Brain microvascular endothelial cell (primary cell): ENCODE measurements at regions not wholly inside any gene's neighbourhood (a gene's known extent, or its start where the extent isn't known, plus 50 kb on each side); places are given as distances from the start of the nearest gene placed in this dataset.

Experiments used
- DNase-seq: peaks from one replicate; pipeline ENCODE4 v3.0.0-alpha.2; 2020
- H3K27ac ChIP-seq: fragments of 250-450 bp; sonication (Bioruptor Pico); 2 replicates; pipeline ENCODE4 v1.5.1; 2020; ENCODE audit warnings: mild to moderate bottlenecking, moderate library complexity
- H3K27me3 ChIP-seq: fragments of 250-450 bp; sonication (Bioruptor Pico); replicated peaks from 2 replicates; pipeline ENCODE4 v1.5.1; 2020; ENCODE audit warnings: mild to moderate bottlenecking
- H3K36me3 ChIP-seq: fragments of 250-450 bp; sonication (Bioruptor Pico); replicated peaks from 2 replicates; pipeline ENCODE4 v1.5.1; 2020; ENCODE audit warnings: mild to moderate bottlenecking
- H3K4me3 ChIP-seq: 2 replicates; pipeline ENCODE4 v1.5.1; 2011; ENCODE audit warnings: low read depth, mild to moderate bottlenecking, control low read depth, low read length, moderate library complexity
- in situ Hi-C: cut with HindIII; loops from 2 replicates; pipeline ENCODE4 v1.10.0; 2017; ENCODE audit warnings: low sequenced_read_pairs, low pct_ligation_motif_present
- TF ChIP-seq, protein P1 (sequence below): IDR thresholded peaks from 2 replicates; pipeline ENCODE4 v1.5.1; 2011; ENCODE audit warnings: low read depth, mild to moderate bottlenecking, moderate library complexity, low read length, control low read depth, inconsistent platforms; ENCODE audit errors: missing control alignments

DNA sequence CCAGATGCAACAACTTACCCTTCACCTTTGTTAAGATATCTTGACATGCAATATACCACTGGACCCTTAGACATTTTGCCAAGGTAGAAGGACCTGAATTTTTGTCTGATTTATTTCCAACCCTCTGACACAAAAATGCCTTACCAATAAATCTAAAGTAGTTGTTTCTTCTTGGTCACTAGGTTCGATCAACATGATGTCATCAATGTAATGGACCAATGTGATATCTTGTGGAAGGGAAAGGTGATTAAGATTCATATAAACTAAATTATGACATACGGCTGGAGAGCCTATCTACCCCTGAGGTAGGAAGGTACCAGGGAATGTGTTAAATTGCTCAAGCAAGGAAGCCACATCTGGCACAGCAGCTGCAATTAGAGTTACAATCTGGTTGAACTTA is 67.7 kb upstream of the SERPINE2 start:
- H3K36me3 ChIP-seq = no peaks in the 10 kb centered on the region
- TF ChIP-seq, protein P1, sequence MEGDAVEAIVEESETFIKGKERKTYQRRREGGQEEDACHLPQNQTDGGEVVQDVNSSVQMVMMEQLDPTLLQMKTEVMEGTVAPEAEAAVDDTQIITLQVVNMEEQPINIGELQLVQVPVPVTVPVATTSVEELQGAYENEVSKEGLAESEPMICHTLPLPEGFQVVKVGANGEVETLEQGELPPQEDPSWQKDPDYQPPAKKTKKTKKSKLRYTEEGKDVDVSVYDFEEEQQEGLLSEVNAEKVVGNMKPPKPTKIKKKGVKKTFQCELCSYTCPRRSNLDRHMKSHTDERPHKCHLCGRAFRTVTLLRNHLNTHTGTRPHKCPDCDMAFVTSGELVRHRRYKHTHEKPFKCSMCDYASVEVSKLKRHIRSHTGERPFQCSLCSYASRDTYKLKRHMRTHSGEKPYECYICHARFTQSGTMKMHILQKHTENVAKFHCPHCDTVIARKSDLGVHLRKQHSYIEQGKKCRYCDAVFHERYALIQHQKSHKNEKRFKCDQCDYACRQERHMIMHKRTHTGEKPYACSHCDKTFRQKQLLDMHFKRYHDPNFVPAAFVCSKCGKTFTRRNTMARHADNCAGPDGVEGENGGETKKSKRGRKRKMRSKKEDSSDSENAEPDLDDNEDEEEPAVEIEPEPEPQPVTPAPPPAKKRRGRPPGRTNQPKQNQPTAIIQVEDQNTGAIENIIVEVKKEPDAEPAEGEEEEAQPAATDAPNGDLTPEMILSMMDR = no peak

DNA sequence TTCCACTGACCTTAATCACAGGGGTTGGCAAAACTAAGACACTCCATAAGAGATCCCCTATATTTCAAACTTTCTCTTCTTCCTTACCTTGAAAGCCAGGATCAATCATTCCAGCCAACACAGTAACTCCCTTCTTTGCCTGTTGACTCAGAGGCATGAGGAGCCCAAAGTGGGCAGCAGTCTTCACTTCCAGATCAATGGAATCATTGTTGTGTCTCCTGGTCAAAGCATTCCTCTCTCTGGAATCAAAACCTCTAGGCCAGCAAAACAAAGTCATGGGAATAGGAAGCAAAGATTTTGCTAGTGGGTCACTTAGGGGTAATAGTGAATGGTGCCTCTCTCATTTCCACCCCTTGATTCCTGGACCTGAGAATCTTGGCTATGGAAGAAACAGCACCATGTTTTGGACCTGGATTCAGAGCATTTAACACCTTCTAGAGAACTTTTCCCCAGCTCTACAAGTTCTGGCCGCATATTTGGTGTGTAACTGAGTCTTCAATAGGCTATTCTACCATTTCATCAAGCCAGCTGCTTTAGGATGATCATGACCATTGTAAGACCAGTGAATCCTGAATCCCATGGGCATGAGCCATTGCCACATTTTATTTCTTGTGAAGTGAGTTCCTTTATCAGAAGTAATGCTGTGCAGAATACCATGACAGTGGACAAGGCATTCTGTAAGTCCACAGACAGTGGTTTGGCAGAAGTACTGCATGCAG is 65.7 kb upstream of the SERPINE2 start:
- H3K36me3 ChIP-seq = no peaks in the 10 kb centered on the region
- no peaks in the 10 kb centered on the region for H3K27me3 ChIP-seq
- TF ChIP-seq, protein P1 = no peak
- no peak overlapping the region for H3K27ac ChIP-seq
- DNase-seq = no peak
- in situ Hi-C loops = no loop called here
- no peak overlapping the region for H3K4me3 ChIP-seq

More for the DNA sequence above, 67.7 kb upstream of the SERPINE2 start:
- no peak overlapping the region for H3K4me3 ChIP-seq
- no peak for DNase-seq
- in situ Hi-C loops = no loop called here
- no peaks in the 10 kb centered on the region for H3K27me3 ChIP-seq
- H3K27ac ChIP-seq = no peak overlapping the region

GRCh38 chr2:224103651-224104050 is 64.6 kb upstream of the SERPINE2 start:
- Histone ChIP-seq H3K36me3 (no peaks in the 10 kb centered on the region), H3K27ac (no peak overlapping the region), H3K27me3 (no peaks in the 10 kb centered on the region), H3K4me3 (no peak overlapping the region)
- no peak for DNase-seq
- in situ Hi-C loops = no loop called here
- TF ChIP-seq, protein P1 = no peak

DNA sequence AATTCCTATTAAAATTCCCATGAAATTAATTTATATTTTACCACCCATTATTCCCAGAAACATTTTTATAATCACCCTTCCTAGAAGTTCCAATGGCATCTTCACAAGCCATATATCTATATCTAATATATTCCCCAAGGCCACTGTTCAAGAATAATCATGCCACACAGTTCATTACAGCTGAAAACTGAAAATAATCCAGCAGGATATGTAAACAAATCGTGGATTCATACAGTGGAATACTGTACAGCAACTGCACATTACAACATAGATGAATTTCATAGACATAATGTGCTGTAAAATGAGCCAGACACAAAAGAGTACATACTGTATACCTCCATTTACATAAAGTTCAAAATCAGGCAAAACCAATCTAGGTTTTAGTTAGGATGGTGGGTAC is 63.9 kb upstream of the SERPINE2 start:
- Histone ChIP-seq H3K27me3 (no peaks in the 10 kb centered on the region), H3K4me3 (no peak overlapping the region), H3K27ac (no peak overlapping the region), H3K36me3 (no peaks in the 10 kb centered on the region)
- TF ChIP-seq, protein P1 = no peak
- no peak for DNase-seq
- in situ Hi-C loops = no loop called here

DNA sequence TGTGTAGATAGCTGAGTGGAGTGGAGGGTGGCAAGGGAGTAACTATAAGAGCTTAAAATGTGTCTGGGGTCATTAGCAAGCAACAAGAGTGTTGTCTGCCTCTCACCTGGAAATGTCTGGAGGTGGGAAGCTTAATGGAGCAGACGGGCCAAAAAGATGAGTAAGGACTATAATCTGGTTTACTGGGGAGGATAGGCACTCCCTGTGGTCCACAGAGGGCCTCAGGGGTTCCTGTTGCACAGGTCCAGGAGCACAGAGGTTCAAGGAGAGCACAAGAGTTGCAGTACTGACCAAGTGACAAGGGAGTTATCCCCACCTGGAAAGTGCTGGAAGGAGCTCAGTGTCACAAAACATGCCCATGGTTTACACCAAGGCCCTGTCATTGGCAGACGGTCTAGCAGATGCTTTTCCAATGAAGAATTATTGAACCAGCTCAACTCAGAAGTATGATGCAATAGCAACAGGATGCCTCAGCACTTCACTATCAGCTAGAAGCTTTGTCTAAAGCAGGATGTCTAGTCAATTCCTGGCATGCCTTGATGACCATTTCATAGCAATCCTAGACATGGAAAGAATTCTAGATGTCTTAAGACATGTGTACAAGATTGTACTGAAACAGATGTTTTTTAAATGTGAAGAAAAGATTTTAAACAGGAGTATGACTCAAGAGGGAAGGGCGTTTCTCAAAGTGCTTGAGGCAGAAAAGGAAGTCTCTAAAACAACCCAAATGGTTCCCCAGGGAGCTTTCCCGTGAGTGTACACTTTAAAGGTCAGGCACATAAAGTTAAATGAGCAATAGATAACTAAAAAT is 62.9 kb upstream of the SERPINE2 start:
- H3K36me3 ChIP-seq = no peaks in the 10 kb centered on the region
- H3K27ac ChIP-seq = peak overlapping the region; percentile 62
- in situ Hi-C loops = no loop called here
- no peak overlapping the region for H3K4me3 ChIP-seq
- TF ChIP-seq, protein P1 = no peak
- peak; percentile 95 for DNase-seq
- no peaks in the 10 kb centered on the region for H3K27me3 ChIP-seq
